ENCODE measurements at regions not wholly inside any gene's neighbourhood (a gene's known extent, or its start where the extent isn't known, plus 50 kb on each side); places are given as distances from the start of the nearest gene placed in this dataset.

- no peak overlapping the region for H2AFZ ChIP-seq (ENCODE audit: low read length)
- no peaks in the 10 kb centered on the region for H3K27me3 ChIP-seq (ENCODE audit: insufficient read depth, low read length, poor library complexity, severe bottlenecking)
- peaks cover 3% of the 10 kb centered on the region; the same call in 1 of the 2 replicates for H3K9me3 ChIP-seq (ENCODE audit: insufficient read depth, low read depth, low read length)
- TF ChIP-seq EZH2phosphoT487 (IDR thresholded peaks at IDR 0.05; ENCODE audit: borderline replicate concordance), result no peak
- no peak for TF ChIP-seq CTCF (conservative IDR thresholded peaks at IDR 0.05; ENCODE audit: low read length)
- H3K4me1 ChIP-seq (ENCODE audit: insufficient read depth, low read length, poor library complexity, severe bottlenecking), result no peaks in the 10 kb centered on the region
- H3K9me2 ChIP-seq (replicated peaks; ENCODE audit: low read depth, low read length), result no peaks in the 10 kb centered on the region
- no peak overlapping the region for H3K9ac ChIP-seq (ENCODE audit: low read depth, low read length, poor library complexity, severe bottlenecking)
- H4K20me1 ChIP-seq (ENCODE audit: insufficient read depth, low read length, poor library complexity, severe bottlenecking), result no peaks in the 10 kb centered on the region
- no peaks in the 10 kb centered on the region for H3K36me3 ChIP-seq (ENCODE audit: insufficient read depth, low read length)
- H3K4me2 ChIP-seq (ENCODE audit: low read depth, low read length, poor library complexity, severe bottlenecking), result no peak overlapping the region
- H3K79me2 ChIP-seq (ENCODE audit: insufficient read depth, low read length), result no peaks in the 10 kb centered on the region
- H3F3A ChIP-seq (ENCODE audit: low read depth), result no peaks in the 10 kb centered on the region
- no peak overlapping the region for H3K4me3 ChIP-seq (ENCODE audit: low read length, poor library complexity, severe bottlenecking)
Measured at GRCh38 chr17:72338847-72339790, 218.3 kb downstream of the SOX9 start.

GRCh38 chr17:72340836-72341235 is 220.0 kb downstream of the SOX9 start:
- no peaks in the 10 kb centered on the region for H3K79me2 ChIP-seq (ENCODE audit: insufficient read depth, low read length)
- H3K36me3 ChIP-seq (ENCODE audit: insufficient read depth, low read length), result no peaks in the 10 kb centered on the region
- H3K27me3 ChIP-seq (ENCODE audit: insufficient read depth, low read length, poor library complexity, severe bottlenecking), result no peaks in the 10 kb centered on the region
- H3K4me3 ChIP-seq (ENCODE audit: low read length, poor library complexity, severe bottlenecking), result no peak overlapping the region
- no peak overlapping the region for H3K9ac ChIP-seq (ENCODE audit: low read depth, low read length, poor library complexity, severe bottlenecking)
- TF ChIP-seq CTCF (conservative IDR thresholded peaks at IDR 0.05; ENCODE audit: low read length) (no peak), EZH2phosphoT487 (IDR thresholded peaks at IDR 0.05; ENCODE audit: borderline replicate concordance) (no peak)
- H3K4me1 ChIP-seq (ENCODE audit: insufficient read depth, low read length, poor library complexity, severe bottlenecking), result no peaks in the 10 kb centered on the region
- H4K20me1 ChIP-seq (ENCODE audit: insufficient read depth, low read length, poor library complexity, severe bottlenecking), result no peaks in the 10 kb centered on the region
- no peak overlapping the region for H2AFZ ChIP-seq (ENCODE audit: low read length)
- H3K4me2 ChIP-seq (ENCODE audit: low read depth, low read length, poor library complexity, severe bottlenecking), result no peak overlapping the region
- peaks cover 3% of the 10 kb centered on the region; the same call in 1 of the 2 replicates for H3K9me3 ChIP-seq (ENCODE audit: insufficient read depth, low read depth, low read length)
- H3F3A ChIP-seq (ENCODE audit: low read depth), result no peaks in the 10 kb centered on the region
- no peaks in the 10 kb centered on the region for H3K9me2 ChIP-seq (replicated peaks; ENCODE audit: low read depth, low read length)

GRCh38 chr17:72342061-72342460 is 221.2 kb downstream of the SOX9 start:
- no peaks in the 10 kb centered on the region for H4K20me1 ChIP-seq (ENCODE audit: insufficient read depth, low read length, poor library complexity, severe bottlenecking)
- no peaks in the 10 kb centered on the region for H3K27me3 ChIP-seq (ENCODE audit: insufficient read depth, low read length, poor library complexity, severe bottlenecking)
- peaks cover 3% of the 10 kb centered on the region; the same call in 1 of the 2 replicates for H3K9me3 ChIP-seq (ENCODE audit: insufficient read depth, low read depth, low read length)
- no peaks in the 10 kb centered on the region for H3K4me1 ChIP-seq (ENCODE audit: insufficient read depth, low read length, poor library complexity, severe bottlenecking)
- TF ChIP-seq CTCF (conservative IDR thresholded peaks at IDR 0.05; ENCODE audit: low read length), result no peak
- TF ChIP-seq EZH2phosphoT487 (IDR thresholded peaks at IDR 0.05; ENCODE audit: borderline replicate concordance), result no peak
- H3K4me2 ChIP-seq (ENCODE audit: low read depth, low read length, poor library complexity, severe bottlenecking), result no peak overlapping the region
- H3K36me3 ChIP-seq (ENCODE audit: insufficient read depth, low read length), result no peaks in the 10 kb centered on the region
- H2AFZ ChIP-seq (ENCODE audit: low read length), result no peak overlapping the region
- H3K4me3 ChIP-seq (ENCODE audit: low read length, poor library complexity, severe bottlenecking), result no peak overlapping the region
- H3K9ac ChIP-seq (ENCODE audit: low read depth, low read length, poor library complexity, severe bottlenecking), result no peak overlapping the region
- H3F3A ChIP-seq (ENCODE audit: low read depth), result no peaks in the 10 kb centered on the region
- H3K79me2 ChIP-seq (ENCODE audit: insufficient read depth, low read length), result no peaks in the 10 kb centered on the region
- no peaks in the 10 kb centered on the region for H3K9me2 ChIP-seq (replicated peaks; ENCODE audit: low read depth, low read length)

All from Loucy (cell line).